Colon (tissue), 2 donors: ENCODE measurements at regions not wholly inside any gene's neighbourhood (a gene's known extent, or its start where the extent isn't known, plus 50 kb on each side); places are given as distances from the start of the nearest gene placed in this dataset.
"Not testable (repeated sequence)": the region's sequence is repeated elsewhere in the genome, so short reads cannot be mapped to it uniquely, and the experiment has no call there.

Experiments
- FAIRE-seq: peaks from 2 replicates; lab custom pipeline; 2012; peaks lifted over from hg19 to GRCh38; lab: Jason Lieb, UNC
- donor health status: control.
- donor health status: control.

DNA sequence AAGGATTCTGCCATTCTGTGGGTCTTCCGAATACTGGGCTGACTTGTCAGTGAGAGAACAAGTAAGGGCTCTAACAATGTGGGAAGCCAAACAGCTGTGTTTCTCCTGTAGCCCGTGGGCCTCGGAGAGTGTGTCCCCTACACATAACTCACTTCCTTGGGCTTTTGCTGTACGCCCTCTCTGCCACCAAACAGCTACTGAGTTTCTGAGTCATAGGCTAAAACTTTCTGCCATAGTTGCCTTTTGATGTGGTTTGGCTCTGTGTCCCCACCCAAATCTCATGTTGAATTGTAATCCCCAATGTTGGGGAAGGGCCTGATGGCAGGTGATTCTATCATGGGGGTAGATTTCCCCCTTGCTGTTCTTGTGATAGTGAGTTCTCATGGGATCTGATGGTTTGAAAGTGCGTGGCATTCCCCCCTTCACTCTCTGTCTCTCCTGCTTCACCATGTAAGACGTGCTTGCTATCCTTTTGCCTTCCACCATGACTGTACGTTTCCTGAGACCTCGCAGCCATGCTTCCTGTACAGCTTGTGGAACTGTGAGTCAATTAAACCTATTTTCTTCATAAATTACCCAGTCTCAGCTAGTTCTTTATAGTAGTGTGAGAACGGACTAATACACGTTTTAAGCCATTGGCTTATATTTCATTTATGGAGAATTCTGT is 194.8 kb upstream of the HMCN1 start:
- no peak for FAIRE-seq

DNA sequence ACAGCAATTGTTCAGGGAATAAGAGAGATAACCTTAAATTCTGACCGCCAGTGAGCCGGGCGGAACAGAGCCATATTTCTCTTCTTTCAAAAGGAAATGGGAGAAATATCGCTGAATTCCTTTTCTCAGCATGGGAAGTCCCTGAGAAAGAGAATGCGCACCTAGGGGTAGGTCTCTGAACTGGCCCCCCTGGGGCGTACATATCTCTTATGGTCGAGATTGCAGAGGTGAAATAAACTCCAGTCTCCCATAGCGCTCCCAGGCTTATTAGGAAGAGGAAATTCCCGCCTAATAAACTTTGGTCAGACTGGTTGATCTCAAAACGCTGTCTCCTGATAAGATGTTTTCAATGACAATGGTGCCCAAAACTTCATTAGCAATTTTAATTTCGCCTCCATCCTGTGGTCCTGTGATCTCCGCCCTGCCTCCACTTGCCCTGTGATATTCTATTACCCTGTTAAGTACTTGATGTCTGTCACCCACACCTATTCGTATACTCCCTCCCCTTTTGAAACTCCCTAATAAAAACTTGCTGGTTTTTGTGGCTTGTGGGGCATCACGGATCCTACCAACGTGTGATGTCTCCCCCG is 195.8 kb upstream of the HMCN1 start:
- not testable (repeated sequence) for FAIRE-seq

DNA sequence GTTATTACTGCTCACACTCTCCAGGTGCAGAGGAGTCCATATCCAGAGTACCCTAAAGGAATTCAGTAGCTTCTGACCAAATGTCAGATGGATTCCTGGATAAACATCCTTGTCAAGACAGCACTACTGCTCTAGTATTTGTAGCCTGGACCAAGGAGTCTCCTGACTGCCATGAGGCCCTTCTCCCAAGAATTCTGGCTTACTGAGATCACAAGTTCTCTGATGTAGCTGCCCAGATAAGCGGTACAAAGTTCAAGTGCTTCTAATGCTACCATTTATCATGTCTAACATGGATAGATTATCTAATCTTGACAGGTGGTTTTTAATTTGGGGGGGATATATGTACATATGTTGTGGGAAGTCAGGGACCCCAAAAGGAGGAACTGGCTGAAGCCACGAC is 196.6 kb upstream of the HMCN1 start:
- no peak for FAIRE-seq

DNA sequence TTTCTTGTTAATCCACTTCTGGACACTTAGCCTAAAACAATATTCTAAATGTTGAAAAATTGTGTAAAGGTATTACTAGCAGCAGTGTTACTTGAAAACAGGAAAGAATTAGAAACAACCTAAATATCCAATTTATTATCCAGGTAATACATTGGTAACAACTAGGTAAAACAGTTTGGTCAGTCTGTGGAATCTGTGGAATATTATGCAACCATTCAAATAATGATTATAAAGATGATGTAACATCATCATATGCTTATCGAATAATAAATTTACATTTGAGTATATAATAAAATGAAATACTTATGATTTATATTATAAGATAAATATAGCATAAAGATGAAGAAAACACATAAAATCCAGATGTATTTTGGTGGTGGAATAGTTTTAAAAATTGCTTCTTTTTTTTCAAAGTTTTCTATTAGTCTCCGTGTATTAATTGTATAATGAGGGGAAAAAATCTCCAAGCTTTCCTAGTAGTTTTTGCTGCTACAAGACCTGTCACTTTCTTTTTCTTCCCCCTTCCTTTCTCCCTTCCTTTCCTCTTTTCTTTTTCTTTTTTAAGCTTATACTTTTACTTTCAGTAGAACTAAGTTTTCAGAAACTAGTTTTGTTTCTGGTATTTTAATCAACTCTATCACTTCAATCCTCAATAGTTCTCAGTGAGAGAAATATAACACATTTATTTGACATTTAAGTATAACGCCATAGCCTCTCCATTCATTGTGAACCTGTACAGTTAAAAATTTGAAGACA is 197.8 kb upstream of the HMCN1 start:
- FAIRE-seq: peak; percentile 21

DNA sequence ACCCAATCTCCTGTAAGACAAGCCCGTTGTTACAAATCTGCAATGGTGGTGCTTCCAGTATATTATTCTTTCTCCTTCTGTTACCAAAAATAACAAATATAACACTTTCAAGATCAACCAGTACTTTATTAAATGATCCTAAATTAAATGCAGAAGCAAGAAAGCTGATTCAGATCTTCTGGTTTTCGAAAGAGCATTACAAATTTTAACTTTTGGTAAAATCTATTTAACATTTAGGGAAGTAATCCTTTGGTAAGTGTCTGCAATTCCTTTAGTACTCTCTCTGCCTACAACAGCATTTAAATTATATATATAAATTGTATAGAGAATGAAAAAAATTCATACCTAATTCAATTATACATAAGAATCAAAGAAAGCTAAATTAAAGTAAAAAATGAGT is 198.6 kb upstream of the HMCN1 start:
- FAIRE-seq: no peak

DNA sequence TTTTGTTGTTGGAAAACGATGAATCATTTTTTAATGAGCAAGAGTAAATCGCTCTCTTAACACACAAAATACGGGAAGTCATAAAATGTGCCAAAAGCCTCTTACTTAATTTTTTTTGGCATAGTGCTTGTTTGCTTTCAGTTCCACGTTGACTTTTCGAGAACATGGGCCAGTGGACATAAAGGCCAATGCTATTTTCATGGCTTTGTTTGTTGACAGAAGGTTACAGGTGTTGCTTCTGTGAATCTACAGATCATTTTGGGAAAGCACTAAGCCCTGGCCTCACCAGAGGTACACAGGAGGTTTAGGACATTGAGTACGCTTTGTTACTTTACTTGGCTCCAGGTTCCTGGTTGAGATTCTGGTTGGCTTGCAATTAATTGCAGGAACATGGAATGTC is 199.4 kb upstream of the HMCN1 start:
- FAIRE-seq: peak; percentile 66

DNA sequence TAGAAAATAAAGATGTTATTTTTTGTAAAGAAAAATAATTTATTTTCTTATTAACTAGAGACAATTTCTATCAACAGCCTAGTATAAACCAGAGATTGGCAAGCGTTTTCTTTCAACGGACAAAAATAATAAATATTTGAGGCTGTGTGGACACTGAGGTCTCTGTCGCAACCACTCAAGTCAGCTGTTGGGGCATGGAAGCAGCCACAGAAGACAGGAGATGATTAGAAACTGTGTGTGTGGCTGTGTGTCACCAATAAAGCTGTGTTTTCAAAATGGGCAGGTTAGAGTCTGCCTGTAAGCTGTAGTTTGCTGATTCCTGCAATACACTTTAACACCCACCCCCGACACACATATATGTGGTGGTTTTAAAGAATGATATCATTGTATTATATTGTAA is 200.6 kb upstream of the HMCN1 start:
- no peak for FAIRE-seq

DNA sequence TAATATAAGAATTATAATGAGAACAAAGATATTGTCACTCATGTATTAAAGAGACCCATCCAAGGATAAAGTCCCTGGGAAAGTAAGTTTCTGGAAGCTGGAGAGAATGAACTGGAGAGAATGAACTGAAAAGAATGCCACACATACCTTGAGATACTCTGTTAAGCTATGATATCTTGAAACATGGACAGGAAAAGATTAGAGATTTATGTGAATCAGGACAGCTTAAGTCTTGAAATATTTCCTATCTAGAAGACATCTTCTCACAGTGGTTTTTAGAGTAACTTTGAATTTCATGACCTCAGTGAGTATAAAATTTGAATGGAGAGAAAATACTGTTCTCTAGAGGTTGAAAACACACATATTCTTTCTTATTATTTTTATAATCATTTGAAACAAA is 201.3 kb upstream of the HMCN1 start:
- no peak for FAIRE-seq

DNA sequence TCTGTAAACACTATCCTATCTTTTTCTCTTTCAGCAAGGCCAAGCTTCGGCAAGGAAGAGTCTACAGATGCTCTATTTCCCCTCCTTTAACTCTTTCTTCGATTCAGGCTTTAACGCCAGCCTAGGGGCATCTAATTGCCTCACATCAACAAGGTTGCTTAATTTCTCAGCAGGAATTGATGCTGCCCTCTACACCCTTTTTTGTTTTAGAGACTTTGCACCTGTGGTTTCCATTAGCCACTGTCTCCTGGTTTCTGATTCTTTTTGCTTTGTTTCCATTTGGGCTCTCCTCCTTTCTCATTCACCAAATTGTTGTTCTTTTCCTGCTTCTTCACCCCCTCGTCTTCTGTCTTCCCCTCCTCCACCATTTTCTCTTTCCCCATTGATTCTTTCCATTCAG is 202.4 kb upstream of the HMCN1 start:
- no peak for FAIRE-seq

DNA sequence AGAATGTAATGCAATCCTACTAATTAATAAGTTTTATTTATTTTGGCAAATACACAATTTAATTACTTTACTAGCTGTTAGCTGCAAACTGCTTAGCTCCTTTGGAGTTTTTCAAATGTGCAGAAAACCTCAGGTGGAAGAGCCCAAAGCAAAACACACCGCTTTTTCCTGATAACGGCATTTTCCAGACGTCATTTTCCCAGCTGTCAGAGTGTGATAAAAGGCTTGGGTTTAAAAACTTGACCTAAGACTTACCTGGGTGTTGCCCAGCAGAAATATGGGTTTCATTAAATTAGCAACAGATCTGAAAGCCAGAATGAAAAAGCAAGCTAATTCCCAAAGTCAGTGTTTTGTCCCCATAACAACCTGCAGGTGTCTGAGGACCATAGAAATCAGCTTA is 204.0 kb upstream of the HMCN1 start:
- no peak for FAIRE-seq

DNA sequence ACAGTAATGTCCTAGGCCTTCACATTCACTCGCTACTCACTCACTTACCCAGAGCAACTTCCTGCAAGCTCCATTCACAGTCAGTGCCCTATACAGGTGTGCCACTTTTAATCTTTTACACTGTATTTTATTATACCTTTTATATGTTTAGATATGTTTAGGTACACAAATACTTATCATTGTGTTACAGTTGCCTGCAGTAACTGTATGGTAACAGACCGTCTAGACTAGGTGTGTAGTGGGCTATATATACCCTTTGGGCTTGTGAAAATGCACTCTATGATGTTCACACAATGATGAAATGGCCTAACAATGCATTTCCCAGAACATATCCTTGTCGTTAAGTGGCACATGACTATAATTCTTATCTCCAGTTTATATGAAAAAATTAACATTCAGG is 204.5 kb upstream of the HMCN1 start:
- FAIRE-seq: peak; percentile 87

DNA sequence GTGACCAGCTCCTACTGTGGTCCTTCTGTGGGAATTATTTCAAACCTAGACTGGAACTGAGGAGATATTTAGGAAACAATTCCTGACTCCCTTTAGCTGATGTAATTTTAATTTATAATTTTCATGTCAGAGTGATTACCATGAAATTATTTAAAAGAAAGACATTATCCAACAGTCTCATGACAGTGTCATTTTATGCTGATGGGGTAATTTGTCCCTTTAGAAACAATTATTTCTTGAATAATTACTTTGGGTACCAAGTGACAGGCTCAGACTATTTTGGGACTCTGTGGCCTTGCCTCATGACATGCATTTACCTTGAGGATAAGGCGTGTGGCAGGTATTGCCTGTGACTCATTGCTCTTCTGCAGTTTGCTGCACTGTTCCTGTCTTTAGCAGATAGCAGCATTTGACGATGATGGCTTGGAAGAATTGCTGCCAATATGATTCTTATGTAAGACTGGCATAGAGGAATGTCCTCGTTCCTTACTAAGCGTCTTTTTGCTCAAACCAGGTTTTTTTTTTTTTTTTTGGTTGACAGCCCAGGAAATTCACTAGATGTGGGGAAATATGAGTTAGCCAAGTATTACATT is 206.0 kb upstream of the HMCN1 start:
- no peak for FAIRE-seq

DNA sequence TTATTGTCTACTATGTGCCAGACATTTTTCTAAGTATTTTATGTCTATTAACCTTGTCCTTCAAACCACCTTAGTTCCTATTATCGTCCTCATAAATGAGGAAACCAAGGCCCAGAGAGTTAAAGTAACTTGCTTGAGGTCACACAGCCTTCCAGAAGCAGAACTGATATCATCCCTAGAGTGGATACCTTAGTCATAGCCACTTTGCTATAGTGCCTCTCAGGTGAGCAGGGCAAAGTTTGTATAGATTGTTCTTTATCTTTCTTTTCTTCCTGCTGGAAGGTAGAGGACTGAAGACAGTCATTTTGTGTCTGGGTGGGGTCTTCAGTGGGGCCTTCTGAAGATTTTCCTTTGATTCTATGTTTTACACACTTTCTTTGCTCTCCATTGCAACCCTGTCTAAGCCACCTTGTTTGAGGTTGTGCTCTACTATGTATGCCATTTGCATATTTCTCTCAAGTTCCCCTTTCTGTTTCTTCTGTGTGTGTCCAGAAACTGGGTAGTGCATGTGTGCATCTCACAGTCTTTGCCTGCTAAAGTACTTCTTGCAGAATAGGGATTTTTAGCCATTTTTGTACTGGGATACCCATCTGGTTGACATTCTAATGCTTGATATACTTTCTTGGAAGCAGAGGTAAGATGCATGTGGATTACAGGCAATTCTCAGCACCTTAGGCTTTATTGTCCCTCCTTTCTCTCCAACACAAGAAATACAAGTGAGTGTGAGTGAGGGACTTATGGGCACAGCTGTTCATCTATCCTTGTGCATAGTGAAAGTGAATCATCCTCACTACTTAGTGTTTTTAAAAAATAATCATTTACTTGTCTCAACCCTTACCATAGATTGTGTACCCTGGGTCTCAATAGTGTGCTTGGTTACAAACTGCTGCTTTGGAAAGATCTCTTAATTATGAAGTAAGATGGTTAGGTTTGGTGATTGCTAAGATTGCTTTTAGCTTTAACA is 207.6 kb upstream of the HMCN1 start:
- no peak for FAIRE-seq

DNA sequence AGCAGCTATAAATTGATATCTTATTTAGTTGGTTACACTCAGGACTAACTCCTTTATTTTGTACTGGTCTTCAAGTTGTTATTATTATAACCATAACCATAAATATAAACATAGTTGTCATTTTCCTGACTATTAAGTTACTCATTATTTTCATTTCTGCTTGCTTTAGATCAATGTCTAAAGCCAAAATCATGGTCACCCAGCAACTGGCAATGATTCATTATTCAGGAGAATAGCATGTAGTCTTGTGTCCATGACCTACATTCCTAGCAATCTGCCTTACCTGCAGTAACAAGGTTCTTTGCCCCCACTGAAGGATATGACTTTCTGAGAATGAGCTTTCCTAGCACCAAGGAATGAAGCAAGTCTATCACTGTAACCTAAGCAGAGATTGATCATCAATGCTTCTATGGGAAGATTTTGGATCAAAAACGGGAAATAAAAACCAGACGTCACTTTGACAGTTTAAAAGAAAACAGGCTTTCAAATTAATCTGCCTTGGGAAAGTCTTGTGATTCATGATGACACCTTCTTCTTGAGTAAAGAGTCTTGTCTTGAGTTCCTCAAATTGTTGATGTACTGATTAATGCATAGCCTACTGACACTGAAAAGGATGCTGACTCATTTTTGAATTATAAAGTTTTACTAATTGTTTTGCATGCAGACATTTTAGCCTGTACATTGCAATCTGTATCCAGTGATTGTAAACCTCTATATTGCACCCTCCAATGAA is 203.3 kb upstream of the IVNS1ABP start:
- no peak for FAIRE-seq

DNA sequence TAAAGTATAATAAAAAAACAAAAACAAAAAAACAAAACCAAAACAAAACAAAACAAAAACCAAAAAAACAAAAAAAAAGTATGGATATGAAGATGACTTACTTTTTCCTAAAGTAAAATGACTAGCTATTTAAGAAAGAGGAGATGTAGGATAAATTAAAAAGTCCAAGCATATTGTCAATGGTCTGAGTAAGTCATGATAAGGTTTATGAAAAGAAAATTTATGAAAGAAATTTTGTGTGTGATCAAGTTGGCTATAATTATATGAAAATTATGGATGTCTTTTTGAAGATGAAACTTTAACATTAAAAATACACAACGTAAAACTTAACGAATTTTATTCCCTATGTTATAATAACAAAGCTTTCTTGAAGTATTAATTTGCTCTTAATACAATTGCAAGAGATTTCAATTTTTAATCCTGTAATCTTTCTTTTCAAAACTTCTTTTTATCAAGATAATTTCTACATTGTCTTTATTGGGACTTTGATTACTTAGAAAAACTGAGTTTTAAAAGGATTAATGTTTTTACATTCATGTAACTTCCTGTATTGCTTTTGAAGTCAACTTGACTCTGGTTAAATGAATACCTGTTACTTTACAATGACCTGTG is 200.9 kb upstream of the IVNS1ABP start:
- FAIRE-seq: peak; percentile 88

DNA sequence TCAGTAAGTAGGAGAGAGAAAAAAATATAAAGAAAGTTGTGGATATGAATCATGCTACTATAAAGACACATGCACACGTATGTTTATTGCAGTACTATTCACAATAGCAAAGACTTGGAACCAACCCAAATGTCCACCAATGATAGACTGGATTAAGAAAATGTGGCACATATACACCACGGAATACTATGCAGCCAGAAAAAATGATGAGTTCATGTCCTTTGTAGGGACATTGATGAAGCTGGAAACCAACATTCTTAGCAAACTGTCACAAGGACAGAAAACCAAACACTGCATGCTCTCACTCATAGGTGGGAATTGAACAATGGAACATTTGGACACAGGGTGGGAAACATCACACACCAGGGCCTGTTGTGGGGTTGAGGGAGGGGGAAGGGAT is 200.3 kb upstream of the IVNS1ABP start:
- FAIRE-seq: not testable (repeated sequence)

DNA sequence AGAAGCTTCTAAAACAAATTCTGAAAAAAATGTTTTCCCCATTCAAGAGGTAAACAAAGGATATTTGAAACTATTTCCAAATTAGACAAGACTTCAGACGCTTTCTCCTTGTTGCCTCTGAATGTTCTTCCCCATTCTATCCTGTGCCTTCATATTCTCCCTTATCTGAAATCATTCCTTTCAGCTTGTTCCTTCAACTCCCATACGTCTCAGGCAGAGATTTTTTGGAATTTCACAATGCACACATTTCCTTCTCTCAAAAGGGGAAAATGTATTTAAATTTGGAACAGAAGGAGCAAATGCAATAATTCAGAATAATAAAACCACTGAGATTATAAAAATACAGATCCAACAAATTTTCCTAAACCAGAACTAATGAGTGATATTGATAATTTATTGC is 198.7 kb upstream of the IVNS1ABP start:
- FAIRE-seq: no peak

DNA sequence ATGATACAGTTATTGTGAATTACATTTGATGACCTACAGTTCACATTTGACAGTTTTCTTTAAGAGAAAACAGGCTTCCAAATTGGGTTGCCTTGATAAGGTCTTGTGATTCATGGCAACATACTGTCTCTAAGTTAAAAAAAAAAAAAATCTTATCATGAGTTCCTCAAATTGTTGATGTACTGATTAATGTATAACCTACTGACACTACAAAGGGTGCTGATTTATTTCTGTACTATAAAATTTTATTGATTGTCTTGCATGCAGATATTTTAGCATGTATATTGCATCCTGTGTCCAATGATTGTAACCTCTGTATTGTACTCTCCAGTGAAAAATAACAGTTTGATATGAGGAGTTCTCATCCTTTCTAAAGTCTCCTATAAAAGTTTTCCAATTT is 197.3 kb upstream of the IVNS1ABP start:
- peak; percentile 84 for FAIRE-seq

DNA sequence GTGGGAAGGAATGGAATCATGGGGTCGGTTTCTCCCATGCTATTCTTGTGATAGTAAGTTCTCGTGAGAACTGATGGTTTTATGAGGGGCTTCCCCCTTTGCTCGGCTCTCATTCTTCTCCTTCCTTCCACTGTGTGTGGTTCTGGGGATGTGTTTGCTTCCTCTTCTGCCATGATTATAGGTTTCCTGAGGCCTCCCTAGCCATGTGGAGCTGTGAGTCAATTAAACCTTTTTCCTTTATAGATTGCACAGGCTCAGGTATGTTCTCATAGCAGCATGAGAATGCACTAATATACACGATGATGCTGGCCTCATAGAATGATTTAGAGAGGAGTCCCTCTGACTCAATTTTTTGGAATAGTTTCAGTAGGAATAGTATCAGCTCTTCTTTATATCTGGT is 195.4 kb upstream of the IVNS1ABP start:
- no peak for FAIRE-seq

DNA sequence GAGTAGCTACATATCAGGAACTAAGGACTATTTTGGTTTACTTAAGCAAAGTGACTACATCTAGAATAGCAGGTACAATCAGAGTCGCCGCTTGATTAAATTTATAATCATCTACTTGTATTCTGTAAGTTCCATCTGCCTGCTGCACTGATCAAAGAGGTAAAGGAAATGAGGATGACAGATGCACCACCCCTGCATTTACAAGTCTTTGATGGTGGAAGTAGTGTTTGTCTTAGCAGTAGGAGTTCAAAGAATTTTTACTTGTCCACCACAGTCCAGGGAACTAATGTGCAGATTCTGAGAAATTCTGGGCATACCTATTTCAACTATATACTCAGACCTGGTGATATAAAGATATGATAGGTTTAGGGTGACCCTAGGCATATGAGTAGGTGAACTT is 184.1 kb upstream of the IVNS1ABP start:
- no peak for FAIRE-seq
